Sigmoid colon (tissue), 4 donors: ENCODE measurements at regions not wholly inside any gene's neighbourhood (a gene's known extent, or its start where the extent isn't known, plus 50 kb on each side); places are given as distances from the start of the nearest gene placed in this dataset.

Experiments used
- EP300 ChIP-seq, 4 donors: sonication (generic); formaldehyde crosslinking; IDR thresholded peaks; one replicate each; pipeline ENCODE4 v1.6.1; 2017; ENCODE audit warnings: antibody characterized with exemption in 4 of 4
- TF ChIP-seq, protein P1 (sequence below), 4 experiments: fragments of 450-650 bp in 3 of 4; fragments of 200-600 bp in 1 of 4; IDR thresholded peaks; one replicate each; pipeline ENCODE4 v1.5.1; 2016 to 2019; ENCODE audit warnings: antibody characterized with exemption in 4 of 4, mild to moderate bottlenecking in 3 of 4, moderate library complexity in 2 of 4

DNA sequence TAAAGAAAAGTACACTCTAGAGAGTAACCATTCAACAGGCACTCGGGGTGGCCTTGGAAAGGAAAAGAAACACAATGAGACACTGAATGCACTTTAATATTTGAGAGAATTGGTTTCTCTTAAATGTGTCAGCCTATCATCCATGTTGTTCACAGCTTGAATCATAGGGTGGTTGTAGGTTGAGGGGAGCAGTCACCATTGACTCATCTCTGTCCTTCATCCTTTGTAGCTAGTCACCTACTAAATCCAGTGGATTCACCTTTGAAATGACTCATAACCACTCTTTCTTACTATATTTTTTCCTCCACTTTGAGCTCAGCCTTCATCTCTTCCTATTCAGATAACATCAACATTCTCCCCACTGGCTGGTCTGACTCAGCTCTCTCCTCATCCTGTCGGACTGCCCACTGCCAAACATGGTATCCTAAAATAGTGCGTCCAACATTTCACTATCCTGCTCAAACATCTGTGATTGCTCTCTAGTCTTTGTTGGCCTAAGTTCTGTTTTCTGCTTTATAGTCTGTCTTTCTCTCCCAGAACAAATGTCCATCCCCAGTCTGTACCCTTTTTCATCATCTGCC, 182.7 kb upstream of the GADL1 start:
- no peak for TF ChIP-seq EP300 (IDR thresholded peaks at IDR 0.05)
- TF ChIP-seq, protein P1, sequence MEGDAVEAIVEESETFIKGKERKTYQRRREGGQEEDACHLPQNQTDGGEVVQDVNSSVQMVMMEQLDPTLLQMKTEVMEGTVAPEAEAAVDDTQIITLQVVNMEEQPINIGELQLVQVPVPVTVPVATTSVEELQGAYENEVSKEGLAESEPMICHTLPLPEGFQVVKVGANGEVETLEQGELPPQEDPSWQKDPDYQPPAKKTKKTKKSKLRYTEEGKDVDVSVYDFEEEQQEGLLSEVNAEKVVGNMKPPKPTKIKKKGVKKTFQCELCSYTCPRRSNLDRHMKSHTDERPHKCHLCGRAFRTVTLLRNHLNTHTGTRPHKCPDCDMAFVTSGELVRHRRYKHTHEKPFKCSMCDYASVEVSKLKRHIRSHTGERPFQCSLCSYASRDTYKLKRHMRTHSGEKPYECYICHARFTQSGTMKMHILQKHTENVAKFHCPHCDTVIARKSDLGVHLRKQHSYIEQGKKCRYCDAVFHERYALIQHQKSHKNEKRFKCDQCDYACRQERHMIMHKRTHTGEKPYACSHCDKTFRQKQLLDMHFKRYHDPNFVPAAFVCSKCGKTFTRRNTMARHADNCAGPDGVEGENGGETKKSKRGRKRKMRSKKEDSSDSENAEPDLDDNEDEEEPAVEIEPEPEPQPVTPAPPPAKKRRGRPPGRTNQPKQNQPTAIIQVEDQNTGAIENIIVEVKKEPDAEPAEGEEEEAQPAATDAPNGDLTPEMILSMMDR (IDR thresholded peaks at IDR 0.05) = no peak
